HUES48 (cell line): ENCODE measurements at regions not wholly inside any gene's neighbourhood (a gene's known extent, or its start where the extent isn't known, plus 50 kb on each side); places are given as distances from the start of the nearest gene placed in this dataset.

Experiments used
- H3K27ac ChIP-seq: one replicate; pipeline ENCODE4 v1.7.0; 2013; ENCODE audit warnings: low read depth, low read length, inconsistent platforms
- H3K27me3 ChIP-seq: 2 replicates; pipeline ENCODE4 v1.6.1; 2013; ENCODE audit warnings: mild to moderate bottlenecking, low read length; ENCODE audit not compliant: control insufficient read depth, insufficient read depth
- H3K36me3 ChIP-seq: 2 replicates; pipeline ENCODE4 v1.6.1; 2013; ENCODE audit warnings: low read length; ENCODE audit not compliant: control insufficient read depth, insufficient read depth
- H3K4me1 ChIP-seq: 2 replicates; pipeline ENCODE4 v1.6.1; 2013; ENCODE audit warnings: mild to moderate bottlenecking, low read length; ENCODE audit not compliant: control insufficient read depth, insufficient read depth
- H3K4me3 ChIP-seq: 2 replicates; pipeline ENCODE4 v1.5.1; 2013; ENCODE audit warnings: mild to moderate bottlenecking, low read depth, low read length
- H3K9ac ChIP-seq: 2 replicates; pipeline ENCODE4 v1.6.1; 2013; ENCODE audit warnings: mild to moderate bottlenecking, low read depth, low read length, moderate library complexity
- H3K9me3 ChIP-seq: 2 replicates; pipeline ENCODE4 v1.6.1; 2013; ENCODE audit warnings: low read length; ENCODE audit not compliant: control insufficient read depth, insufficient read depth

GRCh38 chr3:64747679-64748078 is 59.9 kb upstream of the ADAMTS9 start:
- Histone ChIP-seq H3K36me3 (no peaks in the 10 kb centered on the region), H3K9ac (no peak overlapping the region), H3K27me3 (no peaks in the 10 kb centered on the region), H3K4me1 (peaks cover 30% of the 10 kb centered on the region), H3K4me3 (no peak overlapping the region), H3K27ac (peak overlapping the region; percentile 74), H3K9me3 (no peaks in the 10 kb centered on the region)

- H3K9ac ChIP-seq = no peak overlapping the region
- no peak overlapping the region for H3K27ac ChIP-seq
- no peaks in the 10 kb centered on the region for H3K27me3 ChIP-seq
- H3K9me3 ChIP-seq = no peaks in the 10 kb centered on the region
- H3K4me1 ChIP-seq = peaks cover 25% of the 10 kb centered on the region
- H3K36me3 ChIP-seq = no peaks in the 10 kb centered on the region
- H3K4me3 ChIP-seq = no peak overlapping the region
Measured at GRCh38 chr3:64743887-64744243, 56.1 kb upstream of the ADAMTS9 start.

GRCh38 chr3:64743156-64743886 is 55.5 kb upstream of the ADAMTS9 start:
- H3K4me1 ChIP-seq = peaks cover 19% of the 10 kb centered on the region
- H3K27me3 ChIP-seq = no peaks in the 10 kb centered on the region

GRCh38 chr3:64741341-64741740 is 53.5 kb upstream of the ADAMTS9 start:
- peaks cover 6% of the 10 kb centered on the region for H3K4me1 ChIP-seq
- no peak overlapping the region for H3K4me3 ChIP-seq
- H3K9ac ChIP-seq = no peak overlapping the region
- H3K9me3 ChIP-seq = no peaks in the 10 kb centered on the region
- no peaks in the 10 kb centered on the region for H3K27me3 ChIP-seq
- no peak overlapping the region for H3K27ac ChIP-seq
- H3K36me3 ChIP-seq = no peaks in the 10 kb centered on the region

More at GRCh38 chr3:64743156-64743886, 55.5 kb upstream of the ADAMTS9 start:
- Histone ChIP-seq H3K36me3 (no peaks in the 10 kb centered on the region), H3K4me3 (no peak overlapping the region), H3K9ac (no peak overlapping the region), H3K9me3 (no peaks in the 10 kb centered on the region), H3K27ac (no peak overlapping the region)

GRCh38 chr3:64739971-64740631 is 52.3 kb upstream of the ADAMTS9 start:
- H3K27me3 ChIP-seq = no peaks in the 10 kb centered on the region

More at GRCh38 chr3:64739971-64740631, 52.3 kb upstream of the ADAMTS9 start:
- no peak overlapping the region for H3K27ac ChIP-seq
- no peak overlapping the region for H3K4me3 ChIP-seq
- H3K4me1 ChIP-seq = peaks cover 6% of the 10 kb centered on the region
- no peaks in the 10 kb centered on the region for H3K9me3 ChIP-seq
- no peak overlapping the region for H3K9ac ChIP-seq
- H3K36me3 ChIP-seq = no peaks in the 10 kb centered on the region
